ENCODE measurements at regions not wholly inside any gene's neighbourhood (a gene's known extent, or its start where the extent isn't known, plus 50 kb on each side); places are given as distances from the start of the nearest gene placed in this dataset.

GRCh38 chr9:108270561-108270960, 585.2 kb downstream of the ACTL7B start:
- Histone ChIP-seq H3K9me3 (no peaks in the 10 kb centered on the region), H3K4me1 (peaks cover 9 to 28% (median 24%) of the 10 kb centered on the region in 4 donors), H3K27me3 (no peaks in the 10 kb centered on the region), H3K4me3 (no peak overlapping the region), H3K27ac (no peak overlapping the region), H3K36me3 (no peaks in the 10 kb centered on the region)
- DNase-seq: peak in 1 of 2 donors; percentile 28
- 79 to 95% (median 91%) methylated on average over 3 of the region's 3 CpGs for WGBS, 5 donors
- intact Hi-C loops (cut with DNase I; ENCODE audit: low total_unique reads): loop anchor here (10.0 kb wide), 1 partner anchor 786 kb away; the partner anchor contains the start of gene KLF4
- TF ChIP-seq CTCF (IDR thresholded peaks at IDR 0.05) (no peak), POLR2AphosphoS5 (IDR thresholded peaks at IDR 0.05) (no peak), EP300 (IDR thresholded peaks at IDR 0.05) (no peak)

- DNase-seq: no peak
- intact Hi-C loops (cut with DNase I; ENCODE audit: low total_unique reads): loop anchor here (10.0 kb wide), 1 partner anchor 785 kb away; the partner anchor contains the start of gene KLF4
- no peaks in the 10 kb centered on the region for H3K9me3 ChIP-seq
- TF ChIP-seq POLR2A (IDR thresholded peaks at IDR 0.05) (no peak), POLR2AphosphoS5 (IDR thresholded peaks at IDR 0.05) (no peak), EP300 (IDR thresholded peaks at IDR 0.05) (no peak), CTCF (IDR thresholded peaks at IDR 0.05) (no peak)
- no peak overlapping the region for H3K4me3 ChIP-seq
- WGBS, 5 donors: 78 to 100% (median 96%) methylated on average over 1 of the region's 1 CpG
- H3K4me1 ChIP-seq: peaks cover 9 to 28% (median 24%) of the 10 kb centered on the region in 4 donors
- H3K27ac ChIP-seq: no peak overlapping the region
- H3K36me3 ChIP-seq: no peaks in the 10 kb centered on the region
- no peaks in the 10 kb centered on the region for H3K27me3 ChIP-seq
Observed at GRCh38 chr9:108270051-108270450, 585.7 kb downstream of the ACTL7B start.

- intact Hi-C loops (cut with DNase I; ENCODE audit: low total_unique reads): no loop called here
- Histone ChIP-seq H3K27me3 (no peaks in the 10 kb centered on the region), H3K36me3 (no peaks in the 10 kb centered on the region), H3K9me3 (no peaks in the 10 kb centered on the region), H3K4me1 (peaks cover 9 to 28% (median 24%) of the 10 kb centered on the region in 4 donors), H3K4me3 (no peak overlapping the region), H3K27ac (no peak overlapping the region)
- 74 to 94% (median 79%) methylated on average over 1 of the region's 1 CpG for WGBS, 5 donors
- peak in 1 of 2 donors; percentile 7 for DNase-seq
- TF ChIP-seq POLR2A (IDR thresholded peaks at IDR 0.05): no peak
- no peak for TF ChIP-seq POLR2AphosphoS5 (IDR thresholded peaks at IDR 0.05)
- no peak for TF ChIP-seq EP300 (IDR thresholded peaks at IDR 0.05)
- no peak for TF ChIP-seq CTCF (IDR thresholded peaks at IDR 0.05)
Observed at GRCh38 chr9:108269371-108269770, 586.4 kb downstream of the ACTL7B start.

GRCh38 chr9:108265065-108265464, 590.7 kb downstream of the ACTL7B start:
- TF ChIP-seq CTCF (IDR thresholded peaks at IDR 0.05): no peak
- TF ChIP-seq POLR2A (IDR thresholded peaks at IDR 0.05): no peak
- no peak for TF ChIP-seq EP300 (IDR thresholded peaks at IDR 0.05)
- no peak for TF ChIP-seq POLR2AphosphoS5 (IDR thresholded peaks at IDR 0.05)
- DNase-seq: no peak
- no peaks in the 10 kb centered on the region for H3K36me3 ChIP-seq

More at GRCh38 chr9:108265065-108265464, 590.7 kb downstream of the ACTL7B start:
- no peak overlapping the region for H3K27ac ChIP-seq
- H3K4me3 ChIP-seq: no peak overlapping the region
- H3K27me3 ChIP-seq: no peaks in the 10 kb centered on the region
- peaks cover 0 to 6% (median 5%) of the 10 kb centered on the region in 4 donors for H3K4me1 ChIP-seq
- WGBS, 5 donors: 86 to 92% (median 89%) methylated on average over 1 of the region's 1 CpG
- intact Hi-C loops (cut with DNase I; ENCODE audit: low total_unique reads): no loop called here
- H3K9me3 ChIP-seq: no peaks in the 10 kb centered on the region
